Fibroblast of lung (primary cell): ENCODE measurements at regions not wholly inside any gene's neighbourhood (a gene's known extent, or its start where the extent isn't known, plus 50 kb on each side); places are given as distances from the start of the nearest gene placed in this dataset.

ENCODE experiments used
- DNase-seq, 2 donors: peaks; one replicate each; pipeline versions ENCODE4 v3.0.0 to v3.0.0-alpha.2; 2010; ENCODE audit warnings: low read depth in 2 of 2
- H2AFZ ChIP-seq: 2 replicates; pipeline ENCODE4 v1.5.1; 2012; ENCODE audit warnings: low read length, control low read depth, inconsistent platforms
- H3K27ac ChIP-seq: 2 replicates; pipeline ENCODE4 v1.5.1; 2011; ENCODE audit warnings: low read length, control low read depth; ENCODE audit not compliant: insufficient read depth
- H3K27me3 ChIP-seq: 2 replicates; pipeline ENCODE4 v1.5.1; 2011; ENCODE audit warnings: mild to moderate bottlenecking, low read length; ENCODE audit not compliant: control insufficient read depth, insufficient read depth
- H3K36me3 ChIP-seq: 2 replicates; pipeline ENCODE4 v1.5.1; 2011; ENCODE audit warnings: low read length; ENCODE audit not compliant: control insufficient read depth, insufficient read depth
- H3K4me1 ChIP-seq: 2 replicates; pipeline ENCODE4 v1.5.1; 2011; ENCODE audit warnings: low read length; ENCODE audit not compliant: control insufficient read depth, insufficient read depth; ENCODE audit errors: extremely low read depth
- H3K4me2 ChIP-seq: 2 replicates; pipeline ENCODE4 v1.5.1; 2011; ENCODE audit warnings: low read length, control low read depth; ENCODE audit not compliant: insufficient read depth; ENCODE audit errors: extremely low read depth
- H3K4me3 ChIP-seq, 4 experiments: fragments of 200-600 bp in 1 of 4; sonication (generic) in 1 of 4; replicated peaks in 1 of 4; 2 replicates each; pipeline ENCODE4 v1.5.1; 2011 to 2016; ENCODE audit warnings: low read length in 4 of 4, low read depth in 3 of 4, mild to moderate bottlenecking in 3 of 4, control low read depth in 2 of 4, inconsistent platforms in 1 of 4, mixed read lengths in 1 of 4; ENCODE audit not compliant: insufficient read depth in 1 of 4; ENCODE audit errors: control extremely low read depth in 1 of 4
- H3K79me2 ChIP-seq: 2 replicates; pipeline ENCODE4 v1.5.1; 2012; ENCODE audit warnings: mild to moderate bottlenecking, low read length, inconsistent platforms; ENCODE audit not compliant: control insufficient read depth, insufficient read depth
- H3K9ac ChIP-seq: 2 replicates; pipeline ENCODE4 v1.5.1; 2011; ENCODE audit warnings: mild to moderate bottlenecking, low read length, control low read depth; ENCODE audit not compliant: insufficient read depth
- H3K9me3 ChIP-seq: 2 replicates; pipeline ENCODE4 v1.5.1; 2012; ENCODE audit warnings: low read depth, low read length; ENCODE audit not compliant: control insufficient read depth, insufficient read depth
- H4K20me1 ChIP-seq: 2 replicates; pipeline ENCODE4 v1.5.1; 2011; ENCODE audit warnings: low read length; ENCODE audit not compliant: control insufficient read depth, insufficient read depth; ENCODE audit errors: extremely low read depth
- EZH2 ChIP-seq: IDR thresholded peaks from 2 replicates; pipeline ENCODE4 v1.5.1; 2012; ENCODE audit warnings: low read length, control low read depth, mild to moderate bottlenecking; ENCODE audit errors: missing control alignments
- TF ChIP-seq, protein P1 (sequence below), 2 donors: IDR thresholded peaks in 1 of 2; conservative IDR thresholded peaks in 1 of 2; 1 replicate in 1 of 2; 2 replicates in 1 of 2; pipeline ENCODE4 v1.5.1; 2011 to 2012; ENCODE audit warnings: low read length in 2 of 2, control low read depth in 1 of 2, inconsistent platforms in 1 of 2, low read depth in 1 of 2, mild to moderate bottlenecking in 1 of 2

DNA sequence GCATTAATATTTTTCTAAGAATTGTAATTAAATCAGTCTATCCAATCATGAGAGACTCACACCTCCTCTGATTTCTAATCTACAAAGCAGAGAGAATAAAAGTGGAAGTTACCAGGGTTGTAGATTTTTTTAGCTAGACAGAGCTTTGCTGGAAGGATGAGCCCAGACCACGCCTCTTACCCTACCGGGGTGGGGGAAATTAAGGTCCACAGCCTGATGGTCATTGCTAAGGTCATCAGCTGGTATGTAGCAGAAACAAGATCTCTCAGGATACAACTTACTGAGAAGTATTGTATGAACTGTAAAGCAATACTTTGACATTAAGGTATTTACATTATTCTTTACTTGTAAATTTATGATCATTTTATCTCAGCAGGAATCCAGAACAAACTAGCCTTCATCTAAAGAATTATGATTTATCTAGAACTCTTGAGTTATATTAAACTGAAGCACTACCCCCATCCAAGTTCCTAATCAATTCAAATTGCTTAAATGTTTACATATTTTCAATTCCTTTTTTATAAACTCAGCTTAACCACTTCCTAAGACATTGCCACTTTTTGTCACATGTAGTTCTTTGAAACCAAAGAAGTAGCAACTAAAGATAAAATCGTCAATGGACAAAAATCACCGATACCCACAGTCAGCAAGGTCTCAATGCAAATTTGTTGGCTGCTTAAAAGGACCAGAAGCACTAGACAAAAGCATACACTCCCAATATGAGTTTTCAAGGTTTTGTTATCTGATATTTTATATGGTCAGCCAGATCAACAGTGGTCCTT, 225.8 kb upstream of the DAPK1 start:
- no peak for DNase-seq
- peaks cover 21% of the 10 kb centered on the region for H3K4me1 ChIP-seq
- H3K4me2 ChIP-seq = peak overlapping the region; percentile 23
- no peak overlapping the region for H3K9ac ChIP-seq
- no peak overlapping the region for H2AFZ ChIP-seq
- no peak overlapping the region for H3K4me3 ChIP-seq
- no peaks in the 10 kb centered on the region for H3K36me3 ChIP-seq
- no peak overlapping the region for H3K27ac ChIP-seq
- no peaks in the 10 kb centered on the region for H3K9me3 ChIP-seq
- no peaks in the 10 kb centered on the region for H3K79me2 ChIP-seq
- no peak for TF ChIP-seq EZH2
- TF ChIP-seq, protein P1, sequence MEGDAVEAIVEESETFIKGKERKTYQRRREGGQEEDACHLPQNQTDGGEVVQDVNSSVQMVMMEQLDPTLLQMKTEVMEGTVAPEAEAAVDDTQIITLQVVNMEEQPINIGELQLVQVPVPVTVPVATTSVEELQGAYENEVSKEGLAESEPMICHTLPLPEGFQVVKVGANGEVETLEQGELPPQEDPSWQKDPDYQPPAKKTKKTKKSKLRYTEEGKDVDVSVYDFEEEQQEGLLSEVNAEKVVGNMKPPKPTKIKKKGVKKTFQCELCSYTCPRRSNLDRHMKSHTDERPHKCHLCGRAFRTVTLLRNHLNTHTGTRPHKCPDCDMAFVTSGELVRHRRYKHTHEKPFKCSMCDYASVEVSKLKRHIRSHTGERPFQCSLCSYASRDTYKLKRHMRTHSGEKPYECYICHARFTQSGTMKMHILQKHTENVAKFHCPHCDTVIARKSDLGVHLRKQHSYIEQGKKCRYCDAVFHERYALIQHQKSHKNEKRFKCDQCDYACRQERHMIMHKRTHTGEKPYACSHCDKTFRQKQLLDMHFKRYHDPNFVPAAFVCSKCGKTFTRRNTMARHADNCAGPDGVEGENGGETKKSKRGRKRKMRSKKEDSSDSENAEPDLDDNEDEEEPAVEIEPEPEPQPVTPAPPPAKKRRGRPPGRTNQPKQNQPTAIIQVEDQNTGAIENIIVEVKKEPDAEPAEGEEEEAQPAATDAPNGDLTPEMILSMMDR (conservative IDR thresholded peaks at IDR 0.05 in 1 of 2, IDR thresholded peaks at IDR 0.05 in 1 of 2; ENCODE audit: low read depth in 1 of 2, low read length in 2 of 2) = no peak
- H4K20me1 ChIP-seq = no peaks in the 10 kb centered on the region
- no peaks in the 10 kb centered on the region for H3K27me3 ChIP-seq

DNA sequence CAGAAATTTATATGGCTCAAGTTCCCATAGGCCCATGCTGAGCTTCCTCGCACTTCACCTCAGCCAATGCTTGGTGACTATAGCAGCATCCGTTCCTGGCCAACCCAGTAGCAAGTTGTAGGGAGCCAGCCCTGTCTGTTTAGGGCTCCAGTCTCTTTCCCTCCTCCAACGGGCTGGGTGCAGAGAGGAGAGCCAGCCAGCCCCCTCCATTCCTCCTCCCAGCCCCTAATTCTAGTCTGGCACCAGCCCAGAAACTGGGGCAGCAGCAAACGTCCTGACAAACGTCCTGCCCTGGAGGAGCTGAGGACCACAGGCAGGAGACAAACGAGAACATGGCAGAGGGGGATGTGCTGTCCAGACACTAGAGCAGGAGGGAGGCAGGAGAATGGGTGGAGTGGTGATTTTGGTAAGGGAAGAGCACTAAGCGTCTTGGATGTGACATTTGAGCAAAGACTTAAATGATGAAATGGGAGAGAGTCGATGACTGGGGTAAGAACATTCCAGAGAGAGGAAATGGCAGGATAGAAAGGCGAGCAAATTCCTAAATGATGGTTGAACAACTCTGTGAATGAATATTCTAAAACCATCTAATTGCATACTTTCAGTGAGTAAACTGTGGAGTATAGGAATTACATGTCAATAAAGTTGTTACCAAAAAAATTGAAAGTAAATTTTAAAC, 222.5 kb upstream of the DAPK1 start:
- H3K4me3 ChIP-seq = no peak overlapping the region
- TF ChIP-seq EZH2 = no peak
- TF ChIP-seq, protein P1 (conservative IDR thresholded peaks at IDR 0.05 in 1 of 2, IDR thresholded peaks at IDR 0.05 in 1 of 2; ENCODE audit: low read depth in 1 of 2, low read length in 2 of 2) = no peak
- H3K36me3 ChIP-seq = no peaks in the 10 kb centered on the region
- H3K9me3 ChIP-seq = no peaks in the 10 kb centered on the region
- no peak overlapping the region for H3K4me2 ChIP-seq
- H3K79me2 ChIP-seq = no peaks in the 10 kb centered on the region
- no peaks in the 10 kb centered on the region for H4K20me1 ChIP-seq
- H3K4me1 ChIP-seq = peaks cover 21% of the 10 kb centered on the region
- H3K9ac ChIP-seq = no peak overlapping the region
- no peak overlapping the region for H2AFZ ChIP-seq
- no peak overlapping the region for H3K27ac ChIP-seq
- H3K27me3 ChIP-seq = no peaks in the 10 kb centered on the region
- DNase-seq = no peak

DNA sequence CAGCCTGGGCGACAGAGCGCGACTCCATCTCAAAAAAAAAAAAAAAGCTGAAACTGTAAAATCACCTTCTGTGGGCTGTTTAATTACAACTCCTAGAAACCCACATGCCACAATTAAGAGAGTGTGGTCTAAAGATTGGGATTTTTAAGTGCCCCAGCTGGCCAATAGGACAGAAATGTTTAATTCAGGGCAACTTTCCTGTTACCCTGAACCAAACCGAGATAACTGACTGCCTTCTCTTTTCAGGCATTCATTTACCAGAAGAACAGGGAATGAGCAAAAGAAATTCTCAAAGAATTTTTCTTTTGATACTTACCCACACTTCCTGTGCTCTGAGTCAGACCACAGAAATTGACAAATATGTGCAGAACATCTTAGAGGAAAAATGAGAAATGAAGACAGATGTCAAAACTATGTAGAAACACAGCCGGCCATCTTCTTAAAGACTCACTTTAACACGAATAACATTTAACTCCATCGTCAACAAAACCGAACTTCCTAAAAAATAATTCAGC, 221.3 kb upstream of the DAPK1 start:
- no peaks in the 10 kb centered on the region for H4K20me1 ChIP-seq
- H3K79me2 ChIP-seq = no peaks in the 10 kb centered on the region
- TF ChIP-seq, protein P1 (conservative IDR thresholded peaks at IDR 0.05 in 1 of 2, IDR thresholded peaks at IDR 0.05 in 1 of 2; ENCODE audit: low read depth in 1 of 2, low read length in 2 of 2) = no peak
- no peak for TF ChIP-seq EZH2
- H3K9me3 ChIP-seq = no peaks in the 10 kb centered on the region
- no peak overlapping the region for H2AFZ ChIP-seq
- peaks cover 13% of the 10 kb centered on the region for H3K4me1 ChIP-seq
- no peak overlapping the region for H3K27ac ChIP-seq
- H3K4me3 ChIP-seq = no peak overlapping the region
- H3K9ac ChIP-seq = no peak overlapping the region
- no peaks in the 10 kb centered on the region for H3K36me3 ChIP-seq
- H3K27me3 ChIP-seq = no peaks in the 10 kb centered on the region
- DNase-seq = peak; percentile 32 to 89
- H3K4me2 ChIP-seq = no peak overlapping the region
